Right atrium auricular region (tissue), 2 donors: ENCODE measurements at regions not wholly inside any gene's neighbourhood (a gene's known extent, or its start where the extent isn't known, plus 50 kb on each side); places are given as distances from the start of the nearest gene placed in this dataset.
A peak's percentile ranks its signal among the peaks of the same experiment; 100 is the strongest.

Experiments
- DNase-seq: peaks from one replicate; pipeline ENCODE4 v3.0.0-alpha.2; 2019; ENCODE audit warnings: low spot score
- H3K27ac ChIP-seq, 2 donors: fragments of 200-600 bp; sonication (generic); 1 replicate in 1 of 2; 2 replicates in 1 of 2; pipeline ENCODE4 v1.5.1; 2016 to 2019
- H3K27me3 ChIP-seq, 2 donors: fragments of 200-600 bp; sonication (generic); one replicate each; pipeline versions ENCODE4 v1.5.1 to v1.6.0; 2017 to 2019
- H3K36me3 ChIP-seq: fragments of 200-600 bp; sonication (generic); one replicate; pipeline ENCODE4 v1.5.1; 2016
- H3K4me1 ChIP-seq, 2 donors: fragments of 200-600 bp; sonication (generic); one replicate each; pipeline versions ENCODE4 v1.5.1 to v1.6.0; 2017 to 2019
- H3K4me3 ChIP-seq, 2 donors: fragments of 200-600 bp; sonication (generic); 1 replicate in 1 of 2; 2 replicates in 1 of 2; pipeline ENCODE4 v1.5.1; 2017 to 2019; ENCODE audit warnings: mild to moderate bottlenecking in 1 of 2, moderate library complexity in 1 of 2
- H3K9me3 ChIP-seq, 2 donors: fragments of 200-600 bp; sonication (generic); one replicate each; pipeline ENCODE4 v1.5.1; 2019
- TF ChIP-seq, protein P1 (sequence below), 2 donors: fragments of 200-600 bp; sonication (generic); IDR thresholded peaks; one replicate each; pipeline ENCODE4 v1.5.1; 2019; ENCODE audit warnings: antibody characterized with exemption in 2 of 2

DNA sequence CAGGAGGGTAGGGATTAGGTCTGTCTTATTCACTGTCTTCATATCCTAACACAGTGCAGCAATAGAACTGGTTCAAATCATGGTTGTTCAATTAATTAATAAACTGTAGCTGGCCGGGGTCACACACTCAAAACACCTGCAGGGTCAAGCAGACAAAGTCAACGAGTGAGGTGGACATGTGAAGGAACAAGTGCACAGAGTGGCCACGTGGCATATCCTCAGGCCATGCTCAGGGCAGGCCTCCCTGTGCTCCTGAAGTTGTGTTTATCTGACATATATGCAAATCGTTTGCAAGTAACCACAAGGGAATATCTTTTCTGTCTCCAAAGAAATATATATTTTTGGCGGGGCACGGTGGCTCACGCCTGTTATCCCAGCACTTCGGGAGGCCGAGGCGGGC, 98.5 kb upstream of the ZMIZ1 start:
- H3K27ac ChIP-seq: no peak overlapping the region
- DNase-seq: no peak
- TF ChIP-seq, protein P1, sequence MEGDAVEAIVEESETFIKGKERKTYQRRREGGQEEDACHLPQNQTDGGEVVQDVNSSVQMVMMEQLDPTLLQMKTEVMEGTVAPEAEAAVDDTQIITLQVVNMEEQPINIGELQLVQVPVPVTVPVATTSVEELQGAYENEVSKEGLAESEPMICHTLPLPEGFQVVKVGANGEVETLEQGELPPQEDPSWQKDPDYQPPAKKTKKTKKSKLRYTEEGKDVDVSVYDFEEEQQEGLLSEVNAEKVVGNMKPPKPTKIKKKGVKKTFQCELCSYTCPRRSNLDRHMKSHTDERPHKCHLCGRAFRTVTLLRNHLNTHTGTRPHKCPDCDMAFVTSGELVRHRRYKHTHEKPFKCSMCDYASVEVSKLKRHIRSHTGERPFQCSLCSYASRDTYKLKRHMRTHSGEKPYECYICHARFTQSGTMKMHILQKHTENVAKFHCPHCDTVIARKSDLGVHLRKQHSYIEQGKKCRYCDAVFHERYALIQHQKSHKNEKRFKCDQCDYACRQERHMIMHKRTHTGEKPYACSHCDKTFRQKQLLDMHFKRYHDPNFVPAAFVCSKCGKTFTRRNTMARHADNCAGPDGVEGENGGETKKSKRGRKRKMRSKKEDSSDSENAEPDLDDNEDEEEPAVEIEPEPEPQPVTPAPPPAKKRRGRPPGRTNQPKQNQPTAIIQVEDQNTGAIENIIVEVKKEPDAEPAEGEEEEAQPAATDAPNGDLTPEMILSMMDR (IDR thresholded peaks at IDR 0.05): no peak
- H3K4me3 ChIP-seq: no peak overlapping the region
- H3K4me1 ChIP-seq: peaks cover 0 to 30% of the 10 kb centered on the region in 2 donors
- no peaks in the 10 kb centered on the region for H3K27me3 ChIP-seq
- H3K36me3 ChIP-seq: no peaks in the 10 kb centered on the region
- H3K9me3 ChIP-seq: no peaks in the 10 kb centered on the region

DNA sequence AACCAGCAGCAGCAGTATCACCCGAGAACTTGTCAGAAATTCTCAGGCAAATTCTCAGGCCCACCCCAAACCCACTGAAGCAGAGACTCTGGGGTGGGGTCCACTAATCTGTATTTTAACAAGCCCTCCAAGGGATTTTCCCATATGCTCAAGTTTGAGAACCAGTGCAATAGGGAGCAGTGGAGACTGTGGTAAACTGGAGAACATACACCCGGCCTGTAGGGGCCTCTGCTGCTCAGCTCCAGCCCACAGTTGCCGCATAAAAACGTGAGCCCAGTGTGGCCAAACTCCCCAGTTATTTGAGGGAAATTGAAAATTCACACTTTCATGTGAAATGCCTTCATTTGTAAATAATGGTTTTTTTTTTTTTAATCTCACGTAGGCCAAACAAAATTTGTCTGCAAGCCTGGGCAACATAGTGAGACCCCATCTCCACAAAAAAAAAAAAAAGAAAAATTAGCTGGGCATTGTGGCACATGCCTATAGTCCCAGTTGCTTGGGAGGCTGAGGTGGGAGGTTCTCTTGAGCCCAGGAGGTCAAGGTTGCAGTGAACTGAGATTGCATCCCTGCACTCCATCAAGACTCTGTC, 97.6 kb upstream of the ZMIZ1 start:
- peaks cover 0 to 28% of the 10 kb centered on the region in 2 donors for H3K4me1 ChIP-seq
- H3K4me3 ChIP-seq: no peak overlapping the region
- TF ChIP-seq, protein P1 (IDR thresholded peaks at IDR 0.05): no peak
- H3K9me3 ChIP-seq: no peaks in the 10 kb centered on the region
- H3K36me3 ChIP-seq: no peaks in the 10 kb centered on the region
- H3K27me3 ChIP-seq: no peaks in the 10 kb centered on the region
- no peak for DNase-seq
- H3K27ac ChIP-seq: no peak overlapping the region

DNA sequence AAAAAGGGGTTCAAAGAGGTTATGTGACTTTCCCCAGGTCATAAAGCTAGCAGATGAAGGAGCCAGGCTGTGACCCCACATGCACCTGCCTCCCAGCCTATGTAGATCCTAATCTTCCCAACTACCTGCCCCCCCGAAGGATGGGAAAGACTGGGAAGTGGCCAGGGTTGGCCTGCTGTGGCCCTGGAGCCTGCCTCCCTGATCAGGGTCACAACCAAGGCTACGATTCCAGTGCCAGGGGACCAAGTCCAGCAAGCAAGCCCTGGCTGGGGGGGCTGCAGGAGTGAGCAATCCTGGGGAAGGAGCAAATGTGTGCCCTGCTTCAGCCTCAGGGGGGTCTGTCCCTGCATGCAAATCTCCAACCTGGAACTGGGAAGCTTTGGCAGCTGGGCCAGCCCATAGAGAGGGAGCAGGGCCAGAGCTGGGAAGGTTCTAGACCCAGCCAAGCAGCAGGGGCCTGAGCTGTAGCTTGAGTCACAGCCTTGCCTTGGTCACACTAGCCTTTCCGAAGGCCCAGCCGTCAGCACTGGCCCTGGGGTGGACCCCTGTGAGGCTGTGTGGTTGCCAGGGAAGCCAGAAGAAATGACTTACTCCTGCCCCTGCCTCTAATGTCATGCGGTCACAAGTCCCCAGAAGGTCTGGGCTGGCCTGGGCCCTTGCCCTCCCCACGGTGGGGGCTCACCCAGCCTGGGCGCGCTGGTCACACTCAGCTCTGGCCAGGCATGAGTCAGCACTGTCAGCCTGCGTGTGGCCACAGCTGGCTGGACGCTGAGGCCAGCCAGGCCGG, 96.4 kb upstream of the ZMIZ1 start:
- H3K36me3 ChIP-seq: no peaks in the 10 kb centered on the region
- DNase-seq: peak; percentile 93

DNA sequence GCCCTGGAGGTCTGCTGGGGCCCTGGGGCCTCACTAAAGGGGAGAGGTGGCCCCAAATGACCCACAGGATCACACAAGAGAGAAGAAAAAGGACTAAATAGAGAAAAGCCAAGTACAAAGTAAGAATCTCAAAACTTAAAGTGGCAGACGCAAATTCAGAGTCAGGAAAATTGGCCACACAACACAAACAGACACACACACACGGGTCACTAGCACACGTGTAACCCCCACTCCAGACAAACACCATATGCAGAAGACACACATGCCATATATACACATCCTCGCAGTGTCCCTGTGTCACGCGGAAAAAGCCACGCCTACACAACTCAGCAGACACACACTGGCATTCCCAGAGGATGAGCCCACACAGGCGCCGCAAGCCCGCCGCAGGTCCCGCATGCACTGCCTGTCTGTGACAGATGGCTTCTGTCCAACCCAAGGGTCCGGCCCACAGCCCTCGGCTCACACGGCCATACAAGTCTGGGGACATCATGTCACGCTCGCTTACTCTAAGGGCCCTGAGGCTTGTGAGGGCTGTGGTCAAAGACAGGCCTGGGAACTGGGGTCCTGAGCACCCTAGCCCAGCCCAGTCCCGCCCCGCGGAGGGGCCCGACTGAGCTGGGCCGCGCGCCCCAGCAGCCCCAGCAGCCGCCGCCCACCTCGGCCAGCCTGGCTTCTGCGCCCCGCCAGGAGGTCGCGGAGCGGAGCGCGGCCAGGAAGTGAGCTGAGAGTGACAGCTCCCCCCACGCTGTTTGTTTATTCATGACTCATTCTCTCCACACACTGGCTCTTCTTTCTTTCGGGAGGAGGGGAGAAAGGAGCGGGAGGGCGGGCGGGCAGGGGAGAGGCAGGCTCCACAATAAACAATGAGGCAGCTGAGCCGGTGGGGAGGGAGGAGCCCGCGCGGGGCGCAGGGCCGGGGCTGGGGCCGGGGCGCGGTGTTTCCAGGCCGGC, 95.5 kb upstream of the ZMIZ1 start:
- no peaks in the 10 kb centered on the region for H3K36me3 ChIP-seq
- peaks cover 0 to 36% of the 10 kb centered on the region in 2 donors for H3K4me1 ChIP-seq
- peak; percentile 87 for DNase-seq
- peak overlapping the region; percentile 37 to 55 for H3K4me3 ChIP-seq
- no peaks in the 10 kb centered on the region for H3K27me3 ChIP-seq
- peak overlapping the region; percentile 97 to 99 for H3K27ac ChIP-seq
- no peaks in the 10 kb centered on the region for H3K9me3 ChIP-seq
- TF ChIP-seq, protein P1 (IDR thresholded peaks at IDR 0.05): no peak

More for the DNA sequence above, 96.4 kb upstream of the ZMIZ1 start:
- TF ChIP-seq, protein P1 (IDR thresholded peaks at IDR 0.05): no peak
- Histone ChIP-seq H3K4me1 (peaks cover 0 to 28% of the 10 kb centered on the region in 2 donors), H3K9me3 (no peaks in the 10 kb centered on the region), H3K27me3 (no peaks in the 10 kb centered on the region), H3K27ac (peak overlapping the region; percentile 97 to 99), H3K4me3 (no peak overlapping the region)

DNA sequence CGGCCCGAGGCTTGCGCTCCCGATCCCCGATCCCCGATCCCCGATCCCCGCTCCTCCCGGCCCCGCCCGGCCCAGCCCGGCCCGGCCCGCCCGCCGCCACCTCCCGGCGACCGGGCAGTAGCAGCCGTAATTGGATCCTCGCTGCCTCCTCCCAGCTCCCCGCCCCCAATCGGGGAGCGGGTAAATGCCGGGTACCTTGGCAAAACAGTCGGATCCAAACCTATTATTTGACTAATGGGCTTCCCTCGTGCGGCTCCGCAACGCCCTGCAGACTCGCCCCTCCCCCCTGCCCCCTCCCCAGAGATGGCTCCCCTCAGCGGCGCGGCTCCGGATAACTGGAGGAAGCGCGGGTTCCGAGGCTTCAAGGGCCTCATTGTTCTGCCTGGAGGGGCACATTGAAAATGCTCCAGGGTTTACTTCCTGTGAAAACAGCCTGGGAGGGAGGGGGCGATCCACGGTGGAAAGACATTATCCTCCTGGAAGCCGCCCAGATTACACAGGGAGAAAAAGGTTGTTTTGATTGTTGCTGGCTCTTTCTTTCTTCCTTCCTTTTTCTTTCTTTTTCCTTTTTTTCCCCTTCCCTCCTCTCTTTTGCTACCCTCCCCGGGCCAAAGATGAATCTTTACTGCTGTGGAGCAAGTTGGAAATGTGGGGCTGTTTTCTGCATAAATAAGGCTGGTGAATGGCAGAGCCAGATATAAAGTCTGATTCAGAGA, 94.7 kb upstream of the ZMIZ1 start:
- peak; percentile 76 for DNase-seq
- H3K4me1 ChIP-seq: peaks cover 0 to 39% of the 10 kb centered on the region in 2 donors
- no peaks in the 10 kb centered on the region for H3K9me3 ChIP-seq
- TF ChIP-seq, protein P1 (IDR thresholded peaks at IDR 0.05): peak in 1 of 2 donors; percentile 26
- H3K27ac ChIP-seq: peak overlapping the region; percentile 97 to 99
- no peaks in the 10 kb centered on the region for H3K36me3 ChIP-seq
- no peaks in the 10 kb centered on the region for H3K27me3 ChIP-seq
- H3K4me3 ChIP-seq: peak overlapping the region; percentile 37 to 55
